Adrenal gland (tissue), 9 donors: ENCODE measurements at regions not wholly inside any gene's neighbourhood (a gene's known extent, or its start where the extent isn't known, plus 50 kb on each side); places are given as distances from the start of the nearest gene placed in this dataset.
"Not testable (repeated sequence)": the region's sequence is repeated elsewhere in the genome, so short reads cannot be mapped to it uniquely, and the experiment has no call there.

Experiments
- DNase-seq, 7 donors: peaks; one replicate each; pipeline ENCODE4 v3.0.0-alpha.2; 2019 to 2020
- H3K27ac ChIP-seq, 5 donors: fragments of 200-600 bp; sonication (generic) in 4 of 5; 1 replicate in 3 of 5; 2 replicates in 2 of 5; pipeline versions ENCODE4 v1.5.1 to v1.8.0; 2016 to 2020; ENCODE audit warnings: mild to moderate bottlenecking in 1 of 5
- H3K27me3 ChIP-seq: fragments of 200-600 bp; 2 replicates; pipeline ENCODE4 v1.8.0; 2021
- H3K36me3 ChIP-seq, 2 donors: fragments of 200-600 bp; replicated peaks in 1 of 2; 1 replicate in 1 of 2; 2 replicates in 1 of 2; pipeline versions ENCODE4 v1.5.1 to v1.8.0; 2018 to 2022
- H3K4me1 ChIP-seq, 2 donors: fragments of 200-600 bp; replicated peaks in 1 of 2; 1 replicate in 1 of 2; 2 replicates in 1 of 2; pipeline versions ENCODE4 v1.5.1 to v1.8.0; 2018 to 2021
- H3K4me3 ChIP-seq, 4 donors: fragments of 200-600 bp; sonication (generic) in 3 of 4; one replicate each; pipeline ENCODE4 v1.5.1; 2016 to 2018
- H3K9me3 ChIP-seq, 3 donors: fragments of 200-600 bp; sonication (generic) in 1 of 3; replicated peaks in 1 of 3; 1 replicate in 2 of 3; 2 replicates in 1 of 3; pipeline versions ENCODE4 v1.5.1 to v1.8.0; 2016 to 2021
- WGBS, 4 donors: extraction: QIAGEN DNeasy Blood & Tissue Kit in 2 of 4; methylation state at CpG; one replicate each; pipeline versions ENCODE4 v1.1.5 to v1.1.7; 2013 to 2017; 5-methylcytosine and 5-hydroxymethylcytosine counted together
- intact Hi-C, 2 donors: fragments of 100-400 bp; cut with DNase I; formaldehyde crosslinking; loops; one replicate each; pipeline versions ENCODE4 v1.14.1 to v1.15.0; 2022 to 2023
- donor health status: healthy with polysubstance abuse.
- donor health status: Bipolar disorder and iron deficiency.
- donor health status: DM: yes; HTN: yes; CAD: no.
- donor health status: DM: no; HTN: no; CAD: no.
- donor health status: DM: no; HTN: no; CAD: no.

GRCh38 chr9:39533001-39533762 lies 177.7 kb downstream of the SPATA31A1 start:
- 80 to 93% (median 86%) methylated on average over 5 to 32 of the region's 38 CpGs; no CpG with 5 or more reads in 1 of the 4 donors for WGBS, 4 donors
- H3K36me3 ChIP-seq, H3K4me1 ChIP-seq, H3K9me3 ChIP-seq, DNase-seq, H3K4me3 ChIP-seq, H3K27ac ChIP-seq, H3K27me3 ChIP-seq, intact Hi-C loops: not testable (repeated sequence)

GRCh38 chr9:39533763-39534548 lies 178.5 kb downstream of the SPATA31A1 start:
- H3K9me3 ChIP-seq, H3K27ac ChIP-seq, H3K4me3 ChIP-seq, DNase-seq, H3K27me3 ChIP-seq, H3K4me1 ChIP-seq, H3K36me3 ChIP-seq, intact Hi-C loops: not testable (repeated sequence)
- WGBS, 4 donors, result 88 to 96% (median 89%) methylated on average over 9 to 18 of the region's 38 CpGs; no CpG with 5 or more reads in 1 of the 4 donors

GRCh38 chr9:39534897-39535296 lies 179.4 kb downstream of the SPATA31A1 start:
- WGBS, 4 donors, result 94 to 100% (median 96%) methylated on average over 1 to 10 of the region's 11 CpGs
- H3K4me3 ChIP-seq, intact Hi-C loops, H3K27me3 ChIP-seq, DNase-seq, H3K27ac ChIP-seq, H3K4me1 ChIP-seq, H3K9me3 ChIP-seq, H3K36me3 ChIP-seq: not testable (repeated sequence)

GRCh38 chr9:39542157-39542556 lies 186.7 kb downstream of the SPATA31A1 start:
- DNase-seq, H3K36me3 ChIP-seq, H3K27me3 ChIP-seq, H3K9me3 ChIP-seq, H3K27ac ChIP-seq, intact Hi-C loops, H3K4me1 ChIP-seq, H3K4me3 ChIP-seq: not testable (repeated sequence)
- WGBS, 4 donors, result 63 to 89% (median 84%) methylated on average over 1 of the region's 1 CpG

GRCh38 chr9:39545079-39545478 lies 189.6 kb downstream of the SPATA31A1 start:
- H3K4me3 ChIP-seq, H3K9me3 ChIP-seq, H3K27ac ChIP-seq, DNase-seq, H3K36me3 ChIP-seq, intact Hi-C loops, H3K4me1 ChIP-seq, H3K27me3 ChIP-seq: not testable (repeated sequence)

GRCh38 chr9:39550573-39550972 lies 195.1 kb downstream of the SPATA31A1 start:
- intact Hi-C loops, H3K36me3 ChIP-seq, H3K27ac ChIP-seq, H3K4me1 ChIP-seq, DNase-seq, H3K4me3 ChIP-seq, H3K27me3 ChIP-seq, H3K9me3 ChIP-seq: not testable (repeated sequence)
- WGBS, 4 donors, result 72 to 83% (median 75%) methylated on average over 1 to 2 of the region's 2 CpGs

GRCh38 chr9:39551544-39551943 lies 196.1 kb downstream of the SPATA31A1 start:
- WGBS, 4 donors, result 83 to 95% (median 90%) methylated on average over 1 of the region's 1 CpG
- H3K4me1 ChIP-seq, H3K27me3 ChIP-seq, H3K4me3 ChIP-seq, DNase-seq, H3K9me3 ChIP-seq, intact Hi-C loops, H3K36me3 ChIP-seq, H3K27ac ChIP-seq: not testable (repeated sequence)

- H3K27ac ChIP-seq, H3K36me3 ChIP-seq, DNase-seq, intact Hi-C loops, H3K4me3 ChIP-seq, H3K9me3 ChIP-seq, H3K4me1 ChIP-seq, H3K27me3 ChIP-seq: not testable (repeated sequence)
- WGBS, 4 donors, result 46 to 89% (median 70%) methylated on average over 1 to 3 of the region's 3 CpGs
Observed at GRCh38 chr9:39552242-39552881, 196.9 kb downstream of the SPATA31A1 start.

- H3K9me3 ChIP-seq, H3K4me1 ChIP-seq, H3K4me3 ChIP-seq, intact Hi-C loops, H3K27me3 ChIP-seq, H3K27ac ChIP-seq, H3K36me3 ChIP-seq, DNase-seq: not testable (repeated sequence)
- WGBS, 4 donors, result 27 to 40% (median 30%) methylated on average over 1 of the region's 1 CpG
Observed at GRCh38 chr9:39554352-39554751, 198.9 kb downstream of the SPATA31A1 start.
